ENCODE measurements at regions not wholly inside any gene's neighbourhood (a gene's known extent, or its start where the extent isn't known, plus 50 kb on each side); places are given as distances from the start of the nearest gene placed in this dataset.

DNA sequence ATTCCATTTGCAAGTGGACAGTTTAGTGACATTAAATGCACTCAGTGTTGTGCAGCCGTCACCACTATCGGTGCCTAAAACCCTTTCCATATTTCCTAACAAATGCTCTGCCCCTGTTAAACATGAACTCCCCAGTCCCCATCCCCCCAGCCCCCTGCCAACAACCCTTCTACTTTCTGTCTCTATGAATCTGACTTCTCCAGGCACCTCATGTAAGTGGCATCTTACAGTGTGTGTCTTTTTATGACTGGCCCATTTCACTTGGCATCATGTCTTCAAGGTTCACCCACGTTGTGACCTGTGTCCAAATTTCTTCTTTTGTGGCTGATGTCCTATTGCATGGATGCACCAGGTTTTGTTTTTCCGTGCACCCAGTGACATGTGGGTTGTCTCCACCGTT lies 140.9 kb upstream of the GPC1 start:
- SMC1A ChIA-PET (ENCODE audit: uncharacterized antibody, unreplicated experiment) = no interaction called here
- Histone ChIP-seq H4K20me1 (ENCODE audit: control insufficient read depth, insufficient read depth) (no peaks in the 10 kb centered on the region), H3K9ac (ENCODE audit: control insufficient read depth, insufficient read depth, low read length) (no peak overlapping the region), H3K27me3 (replicated peaks in 1 of 2; ENCODE audit: control insufficient read depth in 2 of 2, insufficient read depth in 2 of 2, low read length in 1 of 2) (0 out of 4 replicates have a peak, but pooled peaks cover 0 to 2% of the 10 kb centered on the region in 2 experiments), H3K4me2 (ENCODE audit: control insufficient read depth, insufficient read depth) (no peak overlapping the region), H3K4me1 (ENCODE audit: control insufficient read depth, insufficient read depth, low read length) (no peaks in the 10 kb centered on the region), H3K27ac (ENCODE audit: control insufficient read depth, insufficient read depth) (no peak overlapping the region), H3K4me3 (no peak overlapping the region), H2AFZ (ENCODE audit: control insufficient read depth, low read depth, low read length) (no peak overlapping the region), H3K36me3 (ENCODE audit: control insufficient read depth in 2 of 2, insufficient read depth in 2 of 2, low read length in 1 of 2) (no peaks in the 10 kb centered on the region), H3K9me3 (replicated peaks; ENCODE audit: control insufficient read depth, insufficient read depth, low read length) (no peaks in the 10 kb centered on the region), H3K79me2 (ENCODE audit: control insufficient read depth, insufficient read depth, low read length) (no peaks in the 10 kb centered on the region)
- 33% methylated on average over 5 of the region's 5 CpGs for WGBS (ENCODE audit: insufficient coverage, insufficient replicate concordance, low lambda C conversion rate, missing lambda C conversion rate)
- in situ Hi-C loops (cut with MboI) = no loop called here
- POLR2A ChIA-PET = no interaction called here
- ATAC-seq (no peak), DNase-seq (ENCODE audit: low read depth, low spot score) (no peak), FAIRE-seq (no peak)
- CTCF ChIA-PET = no interaction called here
- no peak for TF ChIP-seq BHLHE40 (IDR thresholded peaks at IDR 0.05; ENCODE audit: borderline replicate concordance in 1 of 2, low read depth in 2 of 2, low read length in 1 of 2)
- TF ChIP-seq NR2F1 (conservative IDR thresholded peaks at IDR 0.05) = no peak
- no peak for TF ChIP-seq KDM1A (IDR thresholded peaks at IDR 0.05; ENCODE audit: borderline replicate concordance)
- TF ChIP-seq TARDBP (IDR thresholded peaks at IDR 0.05; ENCODE audit: borderline replicate concordance) = no peak
- TF ChIP-seq HDGF (IDR thresholded peaks at IDR 0.05) = no peak
- TF ChIP-seq, protein P1, sequence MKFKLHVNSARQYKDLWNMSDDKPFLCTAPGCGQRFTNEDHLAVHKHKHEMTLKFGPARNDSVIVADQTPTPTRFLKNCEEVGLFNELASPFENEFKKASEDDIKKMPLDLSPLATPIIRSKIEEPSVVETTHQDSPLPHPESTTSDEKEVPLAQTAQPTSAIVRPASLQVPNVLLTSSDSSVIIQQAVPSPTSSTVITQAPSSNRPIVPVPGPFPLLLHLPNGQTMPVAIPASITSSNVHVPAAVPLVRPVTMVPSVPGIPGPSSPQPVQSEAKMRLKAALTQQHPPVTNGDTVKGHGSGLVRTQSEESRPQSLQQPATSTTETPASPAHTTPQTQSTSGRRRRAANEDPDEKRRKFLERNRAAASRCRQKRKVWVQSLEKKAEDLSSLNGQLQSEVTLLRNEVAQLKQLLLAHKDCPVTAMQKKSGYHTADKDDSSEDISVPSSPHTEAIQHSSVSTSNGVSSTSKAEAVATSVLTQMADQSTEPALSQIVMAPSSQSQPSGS (IDR thresholded peaks at IDR 0.05; ENCODE audit: low read length) = no peak
- no peak for TF ChIP-seq RB1 (IDR thresholded peaks at IDR 0.05; ENCODE audit: borderline replicate concordance)
- no peak for TF ChIP-seq ESRRA (IDR thresholded peaks at IDR 0.05; ENCODE audit: low read length)
- TF ChIP-seq GABPA (IDR thresholded peaks at IDR 0.05; ENCODE audit: low read depth) = no peak
- TF ChIP-seq POLR2AphosphoS2 (IDR thresholded peaks at IDR 0.05; ENCODE audit: low read depth, low read length) = no peak
- TF ChIP-seq, protein P2, sequence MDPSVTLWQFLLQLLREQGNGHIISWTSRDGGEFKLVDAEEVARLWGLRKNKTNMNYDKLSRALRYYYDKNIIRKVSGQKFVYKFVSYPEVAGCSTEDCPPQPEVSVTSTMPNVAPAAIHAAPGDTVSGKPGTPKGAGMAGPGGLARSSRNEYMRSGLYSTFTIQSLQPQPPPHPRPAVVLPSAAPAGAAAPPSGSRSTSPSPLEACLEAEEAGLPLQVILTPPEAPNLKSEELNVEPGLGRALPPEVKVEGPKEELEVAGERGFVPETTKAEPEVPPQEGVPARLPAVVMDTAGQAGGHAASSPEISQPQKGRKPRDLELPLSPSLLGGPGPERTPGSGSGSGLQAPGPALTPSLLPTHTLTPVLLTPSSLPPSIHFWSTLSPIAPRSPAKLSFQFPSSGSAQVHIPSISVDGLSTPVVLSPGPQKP (IDR thresholded peaks at IDR 0.05; ENCODE audit: low read depth, low read length) = no peak
- TF ChIP-seq, protein P3, sequence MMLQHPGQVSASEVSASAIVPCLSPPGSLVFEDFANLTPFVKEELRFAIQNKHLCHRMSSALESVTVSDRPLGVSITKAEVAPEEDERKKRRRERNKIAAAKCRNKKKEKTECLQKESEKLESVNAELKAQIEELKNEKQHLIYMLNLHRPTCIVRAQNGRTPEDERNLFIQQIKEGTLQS (IDR thresholded peaks at IDR 0.05; ENCODE audit: borderline replicate concordance, extremely low read depth, low read depth, low read length) = no peak
- no peak for TF ChIP-seq ZNF217 (IDR thresholded peaks at IDR 0.05)
- no peak for TF ChIP-seq STAT3 (IDR thresholded peaks at IDR 0.05; ENCODE audit: low read depth, low read length)
- TF ChIP-seq EGR1 (IDR thresholded peaks at IDR 0.05; ENCODE audit: borderline replicate concordance in 1 of 2, low read depth in 2 of 2, low read length in 2 of 2) = no peak
- TF ChIP-seq, protein P4, sequence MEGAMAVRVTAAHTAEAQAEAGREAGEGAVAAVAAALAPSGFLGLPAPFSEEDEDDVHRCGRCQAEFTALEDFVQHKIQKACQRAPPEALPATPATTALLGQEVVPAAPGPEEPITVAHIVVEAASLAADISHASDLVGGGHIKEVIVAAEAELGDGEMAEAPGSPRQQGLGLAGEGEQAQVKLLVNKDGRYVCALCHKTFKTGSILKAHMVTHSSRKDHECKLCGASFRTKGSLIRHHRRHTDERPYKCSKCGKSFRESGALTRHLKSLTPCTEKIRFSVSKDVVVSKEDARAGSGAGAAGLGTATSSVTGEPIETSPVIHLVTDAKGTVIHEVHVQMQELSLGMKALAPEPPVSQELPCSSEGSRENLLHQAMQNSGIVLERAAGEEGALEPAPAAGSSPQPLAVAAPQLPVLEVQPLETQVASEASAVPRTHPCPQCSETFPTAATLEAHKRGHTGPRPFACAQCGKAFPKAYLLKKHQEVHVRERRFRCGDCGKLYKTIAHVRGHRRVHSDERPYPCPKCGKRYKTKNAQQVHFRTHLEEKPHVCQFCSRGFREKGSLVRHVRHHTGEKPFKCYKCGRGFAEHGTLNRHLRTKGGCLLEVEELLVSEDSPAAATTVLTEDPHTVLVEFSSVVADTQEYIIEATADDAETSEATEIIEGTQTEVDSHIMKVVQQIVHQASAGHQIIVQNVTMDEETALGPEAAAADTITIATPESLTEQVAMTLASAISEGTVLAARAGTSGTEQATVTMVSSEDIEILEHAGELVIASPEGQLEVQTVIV (IDR thresholded peaks at IDR 0.05; ENCODE audit: borderline replicate concordance, partially characterized antibody) = no peak
- no peak for TF ChIP-seq POLR2A (IDR thresholded peaks at IDR 0.05; ENCODE audit: low read depth, low read length)
- intact Hi-C loops (cut with micrococcal nuclease; ENCODE audit: unreplicated experiment) = no loop called here
- RAD21 ChIA-PET (ENCODE audit: unreplicated experiment) = no interaction called here
- no TSS peak for BruUV-seq (replicated peaks)

All from GM12878 (cell line).